ENCODE measurements at regions not wholly inside any gene's neighbourhood (a gene's known extent, or its start where the extent isn't known, plus 50 kb on each side); places are given as distances from the start of the nearest gene placed in this dataset.

GRCh38 chr5:106768392-106768791, 902.3 kb downstream of the EFNA5 start:
- ChIA-PET POLR2A (no interaction called here), CTCF (no interaction called here)
- no peak overlapping the region for H3K4me3 ChIP-seq (ENCODE audit: low read depth, low read length)
- DNase-seq (ENCODE audit: low read depth, low spot score), result no peak
- no peak for TF ChIP-seq CTCF (IDR thresholded peaks at IDR 0.05; ENCODE audit: insufficient read depth, low read length, missing control alignments)

GRCh38 chr5:106766916-106767315, 903.8 kb downstream of the EFNA5 start:
- DNase-seq (ENCODE audit: low read depth, low spot score), result no peak
- ChIA-PET POLR2A (no interaction called here), CTCF (no interaction called here)
- TF ChIP-seq CTCF (IDR thresholded peaks at IDR 0.05; ENCODE audit: insufficient read depth, low read length, missing control alignments), result no peak
- no peak overlapping the region for H3K4me3 ChIP-seq (ENCODE audit: low read depth, low read length)

- no peak for DNase-seq (ENCODE audit: low read depth, low spot score)
- no peak for TF ChIP-seq CTCF (IDR thresholded peaks at IDR 0.05; ENCODE audit: insufficient read depth, low read length, missing control alignments)
- POLR2A ChIA-PET, result no interaction called here
- H3K4me3 ChIP-seq (ENCODE audit: low read depth, low read length), result no peak overlapping the region
- CTCF ChIA-PET, result no interaction called here
These were observed 911.2 kb downstream of the EFNA5 start for GRCh38 chr5:106759581-106759980.

DNA sequence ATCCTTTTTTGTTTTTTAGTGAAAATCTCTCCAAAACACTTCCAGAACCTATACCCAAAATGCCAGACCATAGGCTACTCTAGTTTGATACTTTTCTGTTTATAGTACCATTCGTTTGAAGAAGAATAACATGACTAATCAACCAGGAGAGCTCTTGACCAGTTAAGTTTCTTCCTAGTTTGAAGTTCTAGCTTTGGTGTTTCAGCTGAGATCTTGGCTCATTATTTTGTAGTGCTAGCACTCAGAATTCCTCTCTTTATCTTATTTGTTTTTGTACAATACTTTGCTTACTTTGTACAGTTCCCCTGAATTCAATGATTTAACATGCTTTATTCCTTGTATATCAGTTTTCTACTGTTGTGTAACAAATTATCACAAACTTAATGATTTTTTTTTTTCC, 911.6 kb downstream of the EFNA5 start:
- DNase-seq (ENCODE audit: low read depth, low spot score), result no peak
- POLR2A ChIA-PET, result no interaction called here

GRCh38 chr5:106757672-106758071, 913.1 kb downstream of the EFNA5 start:
- no peak for TF ChIP-seq CTCF (IDR thresholded peaks at IDR 0.05; ENCODE audit: insufficient read depth, low read length, missing control alignments)
- no peak overlapping the region for H3K4me3 ChIP-seq (ENCODE audit: low read depth, low read length)
- ChIA-PET CTCF (no interaction called here), POLR2A (no interaction called here)
- DNase-seq (ENCODE audit: low read depth, low spot score), result no peak

More for the DNA sequence above, 911.6 kb downstream of the EFNA5 start:
- TF ChIP-seq CTCF (IDR thresholded peaks at IDR 0.05; ENCODE audit: insufficient read depth, low read length, missing control alignments), result no peak
- CTCF ChIA-PET, result no interaction called here
- H3K4me3 ChIP-seq (ENCODE audit: low read depth, low read length), result no peak overlapping the region

DNA sequence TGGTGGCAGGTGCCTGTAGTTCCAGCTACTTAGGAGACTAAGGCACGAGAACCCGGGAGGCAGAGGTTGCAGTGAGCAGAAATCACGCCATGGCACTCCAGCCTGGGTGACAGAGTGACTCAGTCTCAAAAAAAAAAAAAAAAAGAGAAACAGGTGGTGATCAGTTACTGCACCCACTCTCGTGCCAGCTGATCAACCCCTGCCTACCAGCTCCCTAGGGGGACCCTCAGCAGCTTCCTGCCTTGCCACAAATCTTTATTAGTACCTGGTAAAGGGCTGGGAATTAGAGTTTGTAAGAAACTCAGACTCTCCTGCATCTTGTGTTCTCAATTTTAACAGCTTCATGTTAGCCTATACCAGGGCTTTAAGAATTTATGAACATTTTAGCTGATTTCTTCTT, 914.9 kb downstream of the EFNA5 start:
- no peak overlapping the region for H3K4me3 ChIP-seq (ENCODE audit: low read depth, low read length)
- ChIA-PET POLR2A (no interaction called here), CTCF (no interaction called here)
- DNase-seq (ENCODE audit: low read depth, low spot score), result no peak
- no peak for TF ChIP-seq CTCF (IDR thresholded peaks at IDR 0.05; ENCODE audit: insufficient read depth, low read length, missing control alignments)
